Adrenal gland (tissue), 9 donors: ENCODE measurements at regions not wholly inside any gene's neighbourhood (a gene's known extent, or its start where the extent isn't known, plus 50 kb on each side); places are given as distances from the start of the nearest gene placed in this dataset.

ENCODE experiments used
- DNase-seq, 7 donors: peaks; one replicate each; pipeline ENCODE4 v3.0.0-alpha.2; 2019 to 2020
- H3K27ac ChIP-seq, 5 donors: fragments of 200-600 bp; sonication (generic) in 4 of 5; 1 replicate in 3 of 5; 2 replicates in 2 of 5; pipeline versions ENCODE4 v1.5.1 to v1.8.0; 2016 to 2020; ENCODE audit warnings: mild to moderate bottlenecking in 1 of 5
- H3K27me3 ChIP-seq: fragments of 200-600 bp; 2 replicates; pipeline ENCODE4 v1.8.0; 2021
- H3K36me3 ChIP-seq, 2 donors: fragments of 200-600 bp; replicated peaks in 1 of 2; 1 replicate in 1 of 2; 2 replicates in 1 of 2; pipeline versions ENCODE4 v1.5.1 to v1.8.0; 2018 to 2022
- H3K4me1 ChIP-seq, 2 donors: fragments of 200-600 bp; replicated peaks in 1 of 2; 1 replicate in 1 of 2; 2 replicates in 1 of 2; pipeline versions ENCODE4 v1.5.1 to v1.8.0; 2018 to 2021
- H3K4me3 ChIP-seq, 4 donors: fragments of 200-600 bp; sonication (generic) in 3 of 4; one replicate each; pipeline ENCODE4 v1.5.1; 2016 to 2018
- H3K9me3 ChIP-seq, 3 donors: fragments of 200-600 bp; sonication (generic) in 1 of 3; replicated peaks in 1 of 3; 1 replicate in 2 of 3; 2 replicates in 1 of 3; pipeline versions ENCODE4 v1.5.1 to v1.8.0; 2016 to 2021
- CTCF ChIP-seq, 6 experiments: fragments of 450-650 bp in 4 of 6; fragments of 200-600 bp in 2 of 6; sonication (generic) in 1 of 6; IDR thresholded peaks; 1 replicate in 5 of 6; 2 replicates in 1 of 6; pipeline versions ENCODE4 v1.5.1 to v1.8.0; 2016 to 2021; ENCODE audit warnings: antibody characterized with exemption in 6 of 6, mild to moderate bottlenecking in 2 of 6, moderate library complexity in 1 of 6
- POLR2A ChIP-seq, 2 donors: fragments of 450-650 bp; IDR thresholded peaks; one replicate each; pipeline ENCODE4 v1.6.1; 2017; ENCODE audit warnings: antibody characterized with exemption in 2 of 2, mild to moderate bottlenecking in 2 of 2, moderate library complexity in 1 of 2
- WGBS, 4 donors: extraction: QIAGEN DNeasy Blood & Tissue Kit in 2 of 4; methylation state at CpG; one replicate each; pipeline versions ENCODE4 v1.1.5 to v1.1.7; 2013 to 2017; 5-methylcytosine and 5-hydroxymethylcytosine counted together
- intact Hi-C, 2 donors: fragments of 100-400 bp; cut with DNase I; formaldehyde crosslinking; loops; one replicate each; pipeline versions ENCODE4 v1.14.1 to v1.15.0; 2022 to 2023
- donor health status: healthy with polysubstance abuse.
- donor health status: Bipolar disorder and iron deficiency.
- donor health status: DM: yes; HTN: yes; CAD: no.
- donor health status: DM: no; HTN: no; CAD: no.
- donor health status: DM: no; HTN: no; CAD: no.

GRCh38 chr17:14921936-14922335 is 343.2 kb downstream of the PMP22 start:
- H3K9me3 ChIP-seq = no peaks in the 10 kb centered on the region
- no peaks in the 10 kb centered on the region for H3K4me1 ChIP-seq
- H3K4me3 ChIP-seq = no peak overlapping the region
- H3K27me3 ChIP-seq = peaks cover 6% of the 10 kb centered on the region
- no peaks in the 10 kb centered on the region for H3K36me3 ChIP-seq
- intact Hi-C loops = no loop called here
- no peak for DNase-seq
- no peak overlapping the region for H3K27ac ChIP-seq
- 72 to 86% (median 79%) methylated on average over 3 of the region's 3 CpGs for WGBS, 4 donors
- TF ChIP-seq CTCF (IDR thresholded peaks at IDR 0.05) = no peak
- no peak for TF ChIP-seq POLR2A (IDR thresholded peaks at IDR 0.05)

DNA sequence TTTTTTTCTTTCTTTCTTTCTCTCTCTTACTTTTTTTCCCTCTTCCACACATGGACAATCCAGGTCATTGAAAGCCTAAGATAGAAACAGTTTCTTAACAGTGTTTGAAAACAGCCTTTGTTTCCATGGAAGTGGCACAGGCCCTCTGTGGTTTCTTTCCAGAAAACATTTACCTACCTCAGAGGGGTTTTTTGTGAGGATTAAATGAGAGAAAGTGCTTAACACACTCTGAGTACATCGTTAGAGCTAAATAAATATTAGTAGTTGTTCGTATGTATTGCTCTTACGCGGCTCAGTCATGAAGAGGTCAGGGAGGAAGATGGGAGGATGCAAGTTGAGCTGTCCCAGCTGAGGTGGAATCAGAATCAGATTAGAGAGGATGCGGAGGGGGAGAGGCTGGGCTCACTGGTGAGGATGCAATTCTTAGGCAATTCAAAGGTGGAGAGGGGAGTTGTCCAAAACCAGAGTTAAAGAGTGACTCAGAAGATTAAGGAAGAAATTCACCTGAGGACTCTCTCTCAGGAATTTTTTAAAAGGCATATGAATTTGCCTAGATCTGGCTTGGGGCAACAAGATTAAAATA is 345.4 kb downstream of the PMP22 start:
- Histone ChIP-seq H3K4me3 (no peak overlapping the region), H3K27ac (no peak overlapping the region), H3K9me3 (no peaks in the 10 kb centered on the region), H3K36me3 (no peaks in the 10 kb centered on the region), H3K4me1 (no peaks in the 10 kb centered on the region), H3K27me3 (no peaks in the 10 kb centered on the region)
- intact Hi-C loops = no loop called here
- 49 to 66% (median 51%) methylated on average over 5 of the region's 5 CpGs for WGBS, 4 donors
- TF ChIP-seq CTCF (IDR thresholded peaks at IDR 0.05) (no peak), POLR2A (IDR thresholded peaks at IDR 0.05) (no peak)
- DNase-seq = no peak

GRCh38 chr17:14919094-14919493 is 346.0 kb downstream of the PMP22 start:
- no peak for DNase-seq
- H3K36me3 ChIP-seq = no peaks in the 10 kb centered on the region
- H3K27ac ChIP-seq = no peak overlapping the region
- TF ChIP-seq CTCF (IDR thresholded peaks at IDR 0.05) (no peak), POLR2A (IDR thresholded peaks at IDR 0.05) (no peak)
- intact Hi-C loops = no loop called here
- 56 to 65% (median 58%) methylated on average over 5 of the region's 5 CpGs for WGBS, 4 donors
- no peak overlapping the region for H3K4me3 ChIP-seq
- H3K27me3 ChIP-seq = no peaks in the 10 kb centered on the region
- H3K4me1 ChIP-seq = no peaks in the 10 kb centered on the region
- no peaks in the 10 kb centered on the region for H3K9me3 ChIP-seq

GRCh38 chr17:14918540-14918939 is 346.6 kb downstream of the PMP22 start:
- intact Hi-C loops = no loop called here
- Histone ChIP-seq H3K27ac (no peak overlapping the region), H3K36me3 (no peaks in the 10 kb centered on the region), H3K27me3 (no peaks in the 10 kb centered on the region), H3K4me3 (no peak overlapping the region), H3K4me1 (no peaks in the 10 kb centered on the region), H3K9me3 (no peaks in the 10 kb centered on the region)
- DNase-seq = no peak
- 22 to 28% (median 24%) methylated on average over 4 of the region's 4 CpGs for WGBS, 4 donors
- TF ChIP-seq CTCF (IDR thresholded peaks at IDR 0.05) (no peak), POLR2A (IDR thresholded peaks at IDR 0.05) (no peak)
